WERI-Rb-1 (cell line): ENCODE measurements at regions not wholly inside any gene's neighbourhood (a gene's known extent, or its start where the extent isn't known, plus 50 kb on each side); places are given as distances from the start of the nearest gene placed in this dataset.

Experiments used
- DNase-seq: peaks from one replicate; pipeline ENCODE4 v3.0.0-alpha.2; 2020
- H3K27ac ChIP-seq: fragments of 250-450 bp; sonication (Bioruptor Pico); 2 replicates; pipeline ENCODE4 v1.5.1; 2020; ENCODE audit warnings: mild to moderate bottlenecking, moderate library complexity
- H3K27me3 ChIP-seq: fragments of 250-450 bp; sonication (Bioruptor Pico); 2 replicates; pipeline ENCODE4 v1.5.1; 2021; ENCODE audit warnings: mild to moderate bottlenecking, low read depth, moderate library complexity; ENCODE audit not compliant: insufficient read depth, severe bottlenecking
- H3K36me3 ChIP-seq: fragments of 250-450 bp; sonication (Bioruptor Pico); 2 replicates; pipeline ENCODE4 v1.5.1; 2020; ENCODE audit warnings: mild to moderate bottlenecking, moderate library complexity
- H3K4me3 ChIP-seq: 2 replicates; pipeline ENCODE4 v1.5.1; 2011; ENCODE audit warnings: low read depth, mild to moderate bottlenecking, control low read depth, low read length
- H3K9me3 ChIP-seq: fragments of 250-450 bp; sonication (Bioruptor Pico); 2 replicates; pipeline ENCODE4 v1.5.1; 2021; ENCODE audit warnings: mild to moderate bottlenecking, moderate library complexity; ENCODE audit not compliant: severe bottlenecking
- CTCF ChIP-seq: IDR thresholded peaks from 2 replicates; pipeline ENCODE4 v1.5.1; 2011; ENCODE audit warnings: low read depth, mild to moderate bottlenecking, control low read depth, inconsistent platforms, low read length

GRCh38 chr11:115895594-115895993, 391.4 kb upstream of the CADM1 start:
- Histone ChIP-seq H3K27me3 (no peaks in the 10 kb centered on the region), H3K27ac (no peak overlapping the region), H3K9me3 (no peaks in the 10 kb centered on the region), H3K36me3 (no peaks in the 10 kb centered on the region), H3K4me3 (no peak overlapping the region)
- DNase-seq, result no peak
- TF ChIP-seq CTCF, result no peak

- H3K4me3 ChIP-seq, result no peak overlapping the region
- no peaks in the 10 kb centered on the region for H3K27me3 ChIP-seq
- H3K27ac ChIP-seq, result no peak overlapping the region
- TF ChIP-seq CTCF, result no peak
- no peaks in the 10 kb centered on the region for H3K9me3 ChIP-seq
- no peaks in the 10 kb centered on the region for H3K36me3 ChIP-seq
- DNase-seq, result no peak
Observed at GRCh38 chr11:115894176-115894575, 390.0 kb upstream of the CADM1 start.

- Histone ChIP-seq H3K27me3 (no peaks in the 10 kb centered on the region), H3K36me3 (no peaks in the 10 kb centered on the region), H3K9me3 (no peaks in the 10 kb centered on the region), H3K27ac (no peak overlapping the region), H3K4me3 (no peak overlapping the region)
- DNase-seq, result no peak
- TF ChIP-seq CTCF, result no peak
Observed at GRCh38 chr11:115893461-115894099, 389.4 kb upstream of the CADM1 start.

GRCh38 chr11:115892016-115892415, 387.8 kb upstream of the CADM1 start:
- H3K36me3 ChIP-seq, result no peaks in the 10 kb centered on the region
- no peaks in the 10 kb centered on the region for H3K9me3 ChIP-seq
- no peaks in the 10 kb centered on the region for H3K27me3 ChIP-seq
- no peak overlapping the region for H3K27ac ChIP-seq
- no peak overlapping the region for H3K4me3 ChIP-seq
- no peak for DNase-seq
- no peak for TF ChIP-seq CTCF

- DNase-seq, result peak; percentile 19
- Histone ChIP-seq H3K4me3 (no peak overlapping the region), H3K27me3 (no peaks in the 10 kb centered on the region), H3K9me3 (no peaks in the 10 kb centered on the region), H3K27ac (no peak overlapping the region), H3K36me3 (no peaks in the 10 kb centered on the region)
- TF ChIP-seq CTCF, result no peak
Observed at GRCh38 chr11:115891581-115891980, 387.4 kb upstream of the CADM1 start.

GRCh38 chr11:115890500-115890899, 386.3 kb upstream of the CADM1 start:
- Histone ChIP-seq H3K4me3 (no peak overlapping the region), H3K27me3 (no peaks in the 10 kb centered on the region), H3K27ac (no peak overlapping the region), H3K36me3 (no peaks in the 10 kb centered on the region), H3K9me3 (no peaks in the 10 kb centered on the region)
- DNase-seq, result no peak
- TF ChIP-seq CTCF, result no peak
